ENCODE measurements at regions not wholly inside any gene's neighbourhood (a gene's known extent, or its start where the extent isn't known, plus 50 kb on each side); places are given as distances from the start of the nearest gene placed in this dataset.
"Not testable (repeated sequence)": the region's sequence is repeated elsewhere in the genome, so short reads cannot be mapped to it uniquely, and the experiment has no call there.

DNA sequence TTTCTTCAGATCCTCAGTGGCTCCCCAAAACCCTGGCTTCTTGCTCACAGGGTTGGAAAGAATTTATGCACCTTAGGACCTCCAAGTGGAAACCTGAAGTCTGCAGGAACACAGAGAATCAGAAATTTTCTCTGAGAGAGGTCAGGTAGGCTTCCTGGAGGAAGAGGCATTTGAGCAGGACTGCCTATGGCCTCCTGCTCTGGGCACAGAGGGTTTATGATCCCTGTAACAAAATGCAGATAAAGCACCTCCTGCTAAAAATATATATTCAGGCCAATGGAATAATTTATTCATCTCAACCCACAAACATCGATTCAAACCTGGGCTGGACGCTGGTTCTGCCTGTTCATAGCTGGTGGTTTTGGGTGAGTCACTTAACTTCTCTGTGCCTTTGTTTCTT is 68.1 kb upstream of the FGF3 start:
- no peak for DNase-seq

DNA sequence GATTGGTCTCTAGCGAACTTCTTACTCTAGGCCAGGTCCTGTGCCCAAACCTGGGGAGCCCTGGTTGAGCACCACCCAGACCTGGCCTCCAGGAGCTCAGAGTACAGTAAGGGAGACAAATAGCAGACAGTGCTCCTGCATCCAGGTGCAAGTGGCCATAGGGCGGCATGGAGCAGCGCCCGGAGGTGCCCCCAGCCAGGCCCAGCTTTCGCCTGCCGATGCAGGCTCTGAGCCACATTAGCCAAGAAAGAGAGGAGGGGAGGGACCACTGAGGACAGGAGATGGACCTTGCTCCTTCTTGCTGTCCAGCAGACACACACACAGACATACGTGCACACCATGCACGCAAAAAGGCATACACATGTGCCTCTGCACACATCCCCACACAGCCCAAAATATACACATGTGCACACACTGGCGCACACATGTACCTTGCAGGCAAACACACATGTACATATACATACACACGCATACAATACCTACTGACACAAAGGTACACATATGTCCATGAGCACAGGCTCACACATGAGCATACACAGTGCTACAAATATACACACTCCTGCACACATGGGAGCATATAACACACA is 68.7 kb upstream of the FGF3 start:
- DNase-seq = no peak

DNA sequence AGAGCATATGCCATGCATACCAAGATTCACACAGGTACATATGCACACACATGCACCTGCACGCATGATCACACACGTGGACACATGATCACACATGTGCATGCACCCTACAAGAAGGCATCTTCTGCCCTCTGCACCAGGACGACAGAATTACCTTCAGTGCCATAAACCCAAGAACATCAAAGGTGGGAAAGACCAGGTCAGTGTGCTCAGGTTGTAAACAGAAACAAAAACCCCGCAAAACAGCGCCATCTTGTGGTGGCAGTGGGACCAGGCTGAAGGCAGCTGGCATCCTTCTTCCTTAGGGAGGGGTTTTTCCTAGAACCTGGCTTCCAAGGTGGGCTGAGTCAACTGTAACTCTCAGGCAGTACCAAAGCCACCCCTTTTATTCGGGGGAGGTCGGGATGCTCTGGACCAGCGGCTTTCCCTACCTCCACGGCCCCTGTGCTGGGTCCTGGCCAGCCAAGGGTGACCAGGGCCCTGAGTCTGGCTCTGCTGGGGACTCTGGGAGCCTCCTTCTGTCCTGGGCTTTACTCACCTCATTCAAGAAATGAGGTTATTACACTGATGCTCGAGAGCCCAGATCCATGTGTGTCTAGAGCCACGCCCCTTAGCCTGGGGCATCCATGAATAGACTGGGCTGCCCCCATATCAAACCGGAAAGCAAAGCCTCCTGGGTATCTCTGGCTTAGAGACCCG is 69.4 kb upstream of the FGF3 start:
- peak; percentile 2 to 12 for DNase-seq

DNA sequence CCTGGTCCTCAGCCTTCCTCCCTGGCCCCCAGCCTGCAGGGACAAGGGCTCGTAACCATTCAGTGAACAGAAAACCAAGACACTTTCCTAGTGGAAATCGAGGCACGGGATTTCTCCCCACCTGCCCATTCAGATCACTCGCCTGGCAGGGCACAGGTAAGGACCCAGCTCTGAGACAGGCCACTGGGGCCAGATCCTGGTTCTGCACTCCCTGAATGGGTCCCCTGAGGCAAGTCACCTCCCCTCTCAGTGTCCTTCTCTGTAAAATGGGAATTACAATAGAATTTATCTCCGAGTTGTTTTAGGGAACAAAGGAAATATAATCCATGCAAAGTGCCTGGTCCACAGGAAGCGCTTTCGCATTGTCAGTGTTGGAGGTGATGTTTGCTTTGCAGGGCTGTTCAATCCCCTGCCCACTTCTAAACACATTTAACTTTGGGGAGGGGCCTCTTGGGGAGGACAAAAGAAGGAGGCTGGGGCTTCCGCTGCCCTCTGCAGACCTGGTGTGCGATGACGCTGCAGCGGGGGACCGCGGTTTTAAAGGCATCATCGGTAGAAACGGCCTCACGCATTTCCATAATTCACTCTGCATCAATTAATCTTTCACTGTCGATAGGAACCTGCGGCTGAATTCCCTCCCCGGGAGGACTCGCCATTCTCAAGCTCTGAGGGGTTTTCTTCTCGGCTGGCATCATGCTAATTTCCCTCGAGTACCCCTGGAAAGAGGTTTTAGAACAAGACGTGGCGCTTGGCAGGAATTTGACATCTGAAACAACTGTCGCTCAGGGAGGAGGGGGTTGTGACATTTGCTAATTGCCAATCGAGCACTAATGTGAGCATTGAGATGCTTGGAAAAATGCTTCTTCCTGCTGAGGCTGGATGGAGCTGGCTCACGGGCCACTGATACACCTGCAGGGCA is 70.4 kb upstream of the FGF3 start:
- no peak for DNase-seq

DNA sequence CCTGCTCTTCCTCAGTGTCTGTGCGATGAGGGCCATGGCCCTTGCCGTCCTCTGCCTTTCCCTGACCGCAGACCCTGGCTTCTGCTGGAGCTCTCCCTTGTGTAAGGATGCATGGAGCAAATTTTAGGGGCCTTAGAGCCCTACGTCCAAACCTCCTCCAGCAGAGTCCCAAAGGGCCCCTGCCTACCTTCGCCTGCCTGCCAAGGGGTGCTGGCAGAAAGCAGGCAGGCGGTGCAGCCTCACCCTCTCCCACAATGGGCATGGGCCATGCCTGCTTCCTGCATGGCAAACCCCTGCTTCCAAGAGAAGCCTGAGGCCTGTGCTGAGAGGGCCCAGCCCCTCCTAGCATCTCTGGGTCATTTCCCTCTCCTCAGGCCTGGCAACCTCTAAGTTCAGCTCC is 71.3 kb upstream of the FGF3 start:
- DNase-seq = no peak

DNA sequence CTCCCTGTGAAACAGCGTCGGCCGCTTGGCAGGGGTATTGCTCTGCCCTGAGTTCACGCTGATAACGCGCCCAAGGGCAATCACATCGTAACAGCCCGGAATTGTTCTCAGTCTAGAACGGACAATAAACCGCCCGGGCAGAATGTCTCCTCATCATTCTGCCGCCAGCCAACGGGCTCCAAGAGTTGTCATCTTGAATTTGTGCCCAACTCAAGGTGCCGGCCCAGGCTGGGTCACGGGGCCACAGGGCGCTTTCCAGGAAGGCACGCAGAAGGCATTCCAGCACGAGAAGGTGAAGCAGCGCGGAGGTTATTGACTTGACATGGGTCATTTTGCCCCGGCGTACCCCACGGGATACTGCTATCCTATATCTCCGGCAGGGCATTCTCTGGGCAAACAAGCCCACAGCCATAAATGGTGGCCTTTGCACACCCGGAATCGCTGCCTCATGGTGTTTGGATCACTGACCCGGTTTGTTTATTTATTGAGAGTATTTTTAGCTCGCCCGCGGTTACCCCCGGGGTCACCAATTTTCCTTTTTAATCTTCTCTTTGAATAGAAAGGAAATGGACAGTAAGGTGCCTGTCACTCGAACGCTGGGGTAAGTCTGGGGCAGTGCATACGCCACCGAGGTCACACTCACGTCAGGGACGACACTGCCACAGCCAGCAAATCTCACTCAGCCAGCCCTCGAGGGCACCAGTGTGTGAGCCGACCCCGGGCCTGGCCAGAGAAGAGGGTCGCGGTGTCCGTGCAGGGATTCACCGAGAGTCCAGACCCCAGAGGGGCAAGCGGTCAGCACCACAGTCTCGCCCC is 72.4 kb upstream of the FGF3 start:
- DNase-seq = no peak

DNA sequence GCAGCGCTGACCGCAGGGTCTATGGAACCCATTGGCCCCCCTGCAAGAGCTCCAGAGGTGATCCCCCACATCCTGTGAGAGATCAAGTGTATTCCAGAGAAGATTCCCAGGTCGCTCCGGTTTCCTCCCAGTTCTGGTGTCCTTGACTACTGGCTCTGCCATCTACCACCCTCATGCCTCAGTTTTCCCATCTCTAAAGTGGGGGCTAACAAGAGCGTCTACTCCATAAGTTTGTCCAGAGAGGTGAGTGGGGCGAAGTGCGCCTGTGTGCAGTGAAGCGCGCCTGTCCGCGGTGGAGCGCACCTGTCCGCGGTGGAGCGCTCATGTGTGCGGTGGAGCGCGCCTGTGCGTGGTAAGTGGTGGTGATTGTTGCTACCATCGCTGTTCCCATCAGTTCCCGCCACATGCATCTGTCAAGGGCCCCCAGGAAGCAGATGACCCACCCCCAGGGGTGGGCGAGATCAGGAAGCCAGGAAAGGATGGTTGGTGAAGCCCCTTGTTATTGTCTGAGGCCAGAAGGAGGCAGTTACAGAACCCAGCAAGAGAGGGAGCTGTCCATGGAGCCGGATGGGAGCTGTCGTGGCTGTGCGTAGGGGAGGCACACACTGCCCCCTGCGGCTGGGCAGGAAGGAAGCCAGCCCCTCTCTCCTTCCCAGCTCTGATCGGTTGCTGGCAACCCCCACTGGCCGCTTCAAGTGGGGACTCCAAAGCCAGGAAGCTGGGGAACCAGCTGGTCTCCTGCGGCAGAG is 73.2 kb upstream of the FGF3 start:
- no peak for DNase-seq

DNA sequence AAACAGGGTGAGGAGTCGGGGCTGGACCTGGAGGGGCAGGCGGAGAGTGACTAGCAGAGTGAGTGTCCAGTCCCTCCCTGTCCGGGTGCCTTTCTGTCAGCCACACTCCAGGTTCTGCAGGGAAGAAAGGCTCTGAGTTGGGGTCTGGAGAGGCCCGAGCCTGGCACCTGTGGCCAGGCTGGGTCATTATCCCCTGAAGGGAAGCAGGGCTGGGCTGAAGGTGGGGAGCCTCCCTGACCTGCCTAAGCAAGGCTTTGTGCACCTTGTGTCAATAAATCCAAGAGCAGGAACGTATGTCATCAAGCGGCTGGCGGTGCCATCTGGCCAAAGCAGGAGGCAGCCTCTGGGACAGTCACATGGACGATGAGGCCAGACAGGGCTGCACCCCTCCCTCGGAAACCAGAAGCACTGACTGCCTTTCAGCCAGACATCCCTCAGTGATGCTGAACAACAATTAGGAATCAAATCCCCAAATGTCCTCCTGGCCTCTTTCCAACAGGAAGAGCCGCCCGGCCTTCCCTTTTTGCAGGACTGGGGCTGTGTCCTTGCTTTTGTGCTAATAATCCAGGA is 73.9 kb upstream of the FGF3 start:
- no peak for DNase-seq

DNA sequence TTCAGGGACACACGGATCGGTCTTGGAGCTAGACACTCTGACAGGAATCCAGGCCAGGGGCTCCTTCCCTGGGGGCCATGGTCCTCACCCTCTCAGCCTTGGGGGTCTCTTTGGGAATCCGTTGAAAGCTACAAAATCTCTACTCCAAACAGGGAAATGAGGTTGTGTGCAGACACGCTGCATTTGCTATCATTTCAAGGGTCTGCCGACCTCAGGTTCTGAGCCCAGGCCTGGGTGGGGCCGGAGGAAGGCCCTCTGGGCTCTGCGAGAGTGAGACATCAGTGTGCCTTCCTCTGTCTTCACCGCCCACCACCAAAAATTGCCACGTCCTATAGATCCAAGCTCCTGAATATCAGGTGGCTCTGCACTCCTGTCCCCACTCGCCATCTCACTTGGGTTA is 74.4 kb upstream of the FGF3 start:
- DNase-seq = no peak

DNA sequence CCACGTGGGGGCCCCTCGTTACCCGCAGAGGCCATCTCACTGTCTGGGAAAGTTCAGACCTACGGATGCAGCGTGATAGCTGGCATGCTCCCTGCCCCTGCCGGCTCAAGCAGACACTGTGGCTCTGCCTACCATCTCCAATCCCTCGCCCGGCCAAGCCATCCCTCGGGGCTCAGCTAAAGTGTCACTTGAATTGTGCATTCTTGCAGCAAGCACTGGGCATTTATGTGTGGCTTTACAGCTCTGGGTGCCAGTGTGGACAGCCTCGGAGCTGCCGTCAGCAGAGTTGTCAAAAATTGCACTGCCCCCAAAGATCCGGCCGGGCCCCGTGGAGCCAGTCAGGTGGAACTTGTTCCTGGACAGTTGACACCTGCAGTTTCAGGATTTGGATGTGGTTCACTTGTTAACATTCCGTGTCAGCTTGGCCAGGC is 75.0 kb upstream of the FGF3 start:
- DNase-seq = no peak

DNA sequence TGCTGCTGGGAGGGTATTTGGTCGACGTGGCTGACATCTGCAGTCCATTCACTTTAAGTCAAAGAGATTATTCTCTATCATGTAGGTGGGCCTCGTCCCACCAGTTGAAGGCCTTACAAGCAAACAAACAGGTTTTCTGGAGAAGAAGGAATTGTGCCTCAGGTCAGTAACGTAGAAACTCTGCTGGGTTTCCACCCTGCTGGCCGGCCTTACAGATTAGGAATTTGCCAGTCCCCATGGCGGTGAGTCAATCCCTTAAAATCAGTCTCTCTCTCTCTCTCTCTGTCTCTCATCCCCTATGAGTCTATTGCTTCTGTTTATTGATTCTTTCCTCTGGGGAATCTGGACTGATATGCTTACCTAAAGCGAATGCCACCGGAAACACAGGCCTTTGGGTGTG is 75.4 kb upstream of the FGF3 start:
- DNase-seq = no peak

DNA sequence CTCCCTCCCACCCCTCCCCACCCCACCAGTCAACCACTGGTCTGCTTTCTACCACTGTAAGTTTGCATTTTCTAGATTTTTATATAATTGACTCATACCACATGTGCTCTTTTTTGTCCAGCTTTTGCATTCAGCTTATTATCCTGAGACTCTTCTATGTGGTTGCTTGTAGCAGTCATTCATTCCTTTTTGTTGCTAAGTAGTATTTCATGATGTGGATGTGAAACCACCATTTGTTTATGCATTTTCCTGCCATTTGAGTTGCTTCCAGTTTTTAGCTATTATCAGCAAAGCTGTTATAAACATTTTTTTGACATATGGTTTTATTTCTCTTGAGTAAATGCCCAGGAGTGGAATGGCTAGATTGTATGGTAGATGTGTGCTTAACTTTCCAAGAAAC is 77.0 kb upstream of the FGF3 start:
- no peak for DNase-seq

DNA sequence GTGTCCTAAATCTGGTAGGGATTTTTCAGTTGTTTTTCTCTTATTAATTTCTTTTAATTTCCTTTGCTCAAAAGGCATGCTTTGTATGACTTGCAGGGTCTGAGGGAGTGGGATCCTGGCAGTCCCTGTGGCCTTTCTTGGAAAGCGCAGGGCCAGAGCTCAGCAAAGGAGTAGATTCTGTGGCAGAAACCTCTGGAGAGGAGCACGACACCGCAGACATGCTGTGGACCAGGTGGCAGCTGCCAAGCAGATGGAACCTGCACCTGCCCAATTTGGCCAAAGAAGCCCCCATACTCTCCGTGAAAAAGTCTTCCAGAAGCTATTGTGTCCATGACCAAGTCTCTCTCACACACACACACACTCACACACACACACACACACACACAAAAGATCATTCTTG is 78.9 kb upstream of the FGF3 start:
- DNase-seq = no peak

DNA sequence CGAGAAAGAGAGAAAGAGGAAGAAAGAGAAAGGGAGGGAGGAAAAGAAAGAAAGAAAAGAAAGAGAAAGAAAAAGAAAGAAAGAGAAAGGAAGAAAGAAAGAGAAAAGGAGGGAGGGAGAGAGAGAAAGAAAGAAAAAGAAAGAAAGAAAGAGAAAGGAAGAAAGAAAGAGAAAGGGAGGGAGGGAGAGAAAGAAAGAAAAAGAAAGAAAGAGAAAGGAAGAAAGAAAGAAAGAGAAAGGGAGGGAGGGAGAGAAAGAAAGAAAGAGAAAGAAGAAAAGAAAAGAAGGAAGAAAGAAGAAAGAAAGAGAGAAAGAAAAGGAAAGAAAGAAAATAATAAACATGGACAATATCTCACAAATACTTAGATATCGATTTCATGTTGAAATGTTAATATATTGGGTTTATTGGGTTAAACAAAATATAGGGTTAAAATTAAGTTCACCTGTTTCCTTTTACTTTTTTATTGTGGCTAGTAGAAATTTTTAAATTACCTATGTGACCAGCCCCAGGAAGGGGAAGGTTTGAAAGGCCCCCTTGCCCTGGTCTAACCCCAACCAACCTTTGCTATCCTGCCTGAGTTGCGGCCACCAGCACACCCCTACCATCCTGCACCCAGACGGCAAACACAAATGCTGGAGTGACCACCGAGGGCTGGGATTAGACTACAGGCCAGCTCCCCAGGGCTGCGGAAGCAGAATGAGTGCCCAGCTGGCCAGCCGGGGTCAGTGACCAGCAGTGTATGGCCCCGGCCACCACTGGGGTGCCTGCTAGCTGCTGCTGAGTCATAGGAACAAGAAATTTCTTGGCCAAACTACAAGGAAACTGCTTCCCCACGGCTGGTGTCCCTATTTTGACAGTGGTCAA is 81.0 kb upstream of the FGF3 start:
- DNase-seq = no peak

DNA sequence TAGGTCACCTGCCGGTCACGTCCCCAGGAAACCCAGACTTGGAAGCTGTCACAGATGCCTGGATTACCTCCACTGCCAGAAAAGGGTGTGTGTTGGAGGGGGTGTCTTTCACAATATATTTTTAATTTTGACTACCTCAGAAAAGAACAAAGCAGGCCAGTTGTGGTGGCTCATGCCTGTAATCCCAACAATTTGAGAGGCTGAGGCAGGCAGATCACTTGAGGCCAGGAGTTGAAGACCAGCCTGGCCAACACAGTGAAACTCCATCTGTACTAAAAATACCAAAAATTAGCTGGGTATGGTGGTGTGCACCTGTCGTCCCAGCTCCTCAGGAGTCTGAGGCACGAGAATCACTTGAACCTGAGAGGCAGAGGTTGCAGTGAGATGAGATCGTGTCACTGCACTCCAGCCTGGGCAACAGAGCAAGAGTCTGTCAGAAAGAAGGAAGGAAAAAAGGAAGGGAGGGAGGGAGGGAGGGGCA is 81.6 kb upstream of the FGF3 start:
- not testable (repeated sequence) for DNase-seq

DNA sequence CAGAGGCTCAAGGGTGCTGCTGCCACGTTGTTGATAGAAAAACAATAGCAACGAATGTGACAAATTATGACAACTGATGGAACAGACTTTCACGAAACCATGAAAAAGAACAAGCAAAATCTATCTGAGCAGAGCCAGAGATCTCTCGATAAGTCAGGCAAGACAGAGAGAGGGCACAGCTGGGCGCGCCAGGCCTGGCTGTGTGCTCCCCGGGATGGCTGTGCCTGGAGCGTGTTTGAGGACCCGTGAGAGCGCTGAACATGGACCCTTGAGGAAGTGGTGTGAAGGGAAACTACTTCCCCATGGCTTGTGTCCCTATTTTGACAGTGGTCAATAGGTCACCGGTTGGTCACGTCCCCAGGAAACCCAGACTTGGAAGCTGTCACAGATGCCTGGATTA is 83.1 kb upstream of the FGF3 start:
- DNase-seq = no peak

DNA sequence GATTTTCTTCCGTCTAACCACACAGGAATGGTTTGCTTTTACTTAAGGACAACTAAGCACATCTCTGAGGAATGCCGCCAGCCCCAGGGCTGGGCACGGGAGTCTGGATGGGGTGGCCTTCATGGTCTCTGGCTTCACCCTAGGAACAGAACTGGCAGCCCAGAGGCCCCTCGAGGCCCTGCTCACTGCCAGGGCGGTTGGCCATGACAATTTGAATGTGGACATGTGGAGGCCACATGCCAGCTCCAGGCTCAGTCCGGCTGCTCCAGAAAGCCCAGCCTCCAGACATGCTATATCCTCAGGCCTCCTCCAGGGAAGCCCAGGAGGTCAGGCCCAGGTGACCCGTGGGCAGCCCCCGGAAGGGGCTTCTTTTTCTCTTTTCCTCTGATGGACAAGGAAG is 84.0 kb upstream of the FGF3 start:
- DNase-seq = no peak

DNA sequence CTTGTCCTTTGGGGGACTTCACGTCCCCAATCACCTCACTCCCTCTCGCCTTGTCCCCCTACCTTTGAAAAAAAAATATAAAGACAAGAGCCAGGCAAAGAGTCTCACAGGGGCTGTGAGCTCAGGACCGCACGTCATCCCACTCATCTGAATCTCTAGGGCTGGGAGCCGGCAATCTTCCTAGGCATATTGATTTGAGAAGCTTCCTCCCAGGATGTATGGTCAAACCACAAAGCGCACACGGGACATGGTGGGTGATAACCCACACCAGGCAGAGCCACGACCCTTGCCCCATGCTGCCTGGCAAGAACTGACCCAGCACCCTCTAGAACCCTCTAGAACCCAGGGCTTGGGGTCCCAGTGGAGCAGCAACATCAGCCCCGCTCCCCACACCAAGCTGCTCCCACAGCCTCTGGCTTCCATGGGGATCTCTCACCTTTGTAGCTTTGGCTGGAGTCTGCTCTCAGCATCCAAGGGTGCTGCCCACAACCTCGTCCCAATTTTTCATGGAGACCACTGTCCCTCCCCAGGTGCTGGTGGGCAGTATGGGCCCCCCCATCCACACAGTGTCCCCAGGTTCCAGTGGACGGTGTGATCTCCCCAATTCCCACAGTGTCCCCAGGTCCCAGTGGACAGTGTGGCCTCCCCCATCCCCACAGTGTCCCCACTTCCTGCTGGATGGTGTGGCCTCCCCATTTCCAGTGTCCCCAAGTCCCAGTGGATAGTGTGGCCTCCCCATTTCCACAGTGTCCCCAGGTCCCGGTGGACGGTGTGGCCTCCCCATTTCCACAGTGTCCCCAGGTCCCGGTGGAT is 85.2 kb upstream of the FGF3 start:
- DNase-seq = no peak

DNA sequence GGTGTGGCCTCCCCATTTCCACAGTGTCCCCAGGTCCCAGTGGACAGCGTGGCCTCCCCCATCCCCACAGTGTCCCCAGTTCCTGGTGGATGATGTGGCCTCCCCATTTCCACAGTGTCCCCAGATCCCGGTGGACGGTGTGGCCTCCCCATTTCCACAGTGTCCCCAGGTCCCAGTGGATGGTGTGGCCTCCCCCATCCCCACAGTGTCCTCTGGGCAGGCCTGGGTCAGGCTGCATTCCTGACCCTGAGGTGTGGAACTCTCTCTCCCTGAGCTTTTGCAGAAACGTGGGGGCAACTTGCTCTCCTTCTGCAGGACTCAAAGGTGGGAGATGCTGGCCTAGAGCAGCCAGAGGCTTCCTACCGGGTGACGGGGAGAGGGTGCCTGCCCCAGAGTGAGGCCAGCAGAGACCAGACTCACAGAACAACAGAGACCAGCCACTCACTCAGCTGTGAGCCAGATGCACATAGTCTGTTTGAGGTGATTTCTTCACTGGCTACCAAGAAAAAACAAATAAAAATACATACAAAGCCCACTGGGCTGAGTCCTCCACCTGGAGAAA is 85.8 kb upstream of the FGF3 start:
- DNase-seq = no peak

Data from AML-193 (cell line).